Inflammatory macrophage treated with lipopolysaccharide for 1 hour (primary cell): ENCODE measurements at regions not wholly inside any gene's neighbourhood (a gene's known extent, or its start where the extent isn't known, plus 50 kb on each side); places are given as distances from the start of the nearest gene placed in this dataset.

Experiments
- DNase-seq, 2 donors: peaks; one replicate each; pipeline ENCODE4 v3.0.0-alpha.2; 2020 to 2022

- DNase-seq: no peak
Observed at GRCh38 chr2:160683206-160683605, 189.6 kb upstream of the RBMS1 start.

DNA sequence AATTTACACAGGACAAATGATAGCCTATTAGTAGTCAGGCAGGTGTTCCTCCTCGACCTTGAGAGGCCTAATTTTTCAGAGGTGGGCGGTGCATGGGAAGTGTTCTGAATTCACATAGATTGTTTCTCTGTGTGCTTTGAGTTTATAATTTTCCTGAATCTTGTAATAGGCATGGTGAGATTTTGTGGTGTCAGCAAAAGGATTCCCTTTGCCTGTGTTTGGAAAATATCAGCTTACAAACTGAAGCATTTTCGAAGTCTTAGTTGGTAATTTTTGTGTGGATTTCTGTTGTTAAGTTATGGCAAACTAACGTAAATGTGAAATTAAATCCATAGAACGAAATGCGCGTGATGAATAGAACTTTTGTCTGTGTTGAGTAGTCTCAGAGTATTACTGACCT lies 194.0 kb upstream of the RBMS1 start:
- DNase-seq: no peak

DNA sequence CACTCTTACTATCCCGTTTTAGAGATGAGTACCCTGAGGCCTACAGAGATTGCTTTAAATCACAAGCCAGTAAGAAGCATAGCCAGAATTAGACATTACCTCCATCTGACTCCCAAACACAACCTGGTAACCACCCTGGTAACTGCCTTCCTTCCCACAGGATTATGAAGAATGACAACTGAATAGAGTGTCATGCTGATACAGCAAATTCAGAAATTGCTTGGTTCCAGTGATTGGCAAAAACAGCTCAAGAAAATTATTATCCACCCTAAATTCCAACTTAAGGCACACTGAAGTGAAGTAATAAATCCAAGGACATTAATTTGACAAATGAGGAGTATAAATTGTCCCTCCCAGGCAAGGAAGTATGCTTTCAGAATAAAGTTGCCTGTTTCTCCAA lies 195.8 kb upstream of the RBMS1 start:
- no peak for DNase-seq

GRCh38 chr2:160694221-160694620 lies 200.6 kb upstream of the RBMS1 start:
- DNase-seq: no peak

DNA sequence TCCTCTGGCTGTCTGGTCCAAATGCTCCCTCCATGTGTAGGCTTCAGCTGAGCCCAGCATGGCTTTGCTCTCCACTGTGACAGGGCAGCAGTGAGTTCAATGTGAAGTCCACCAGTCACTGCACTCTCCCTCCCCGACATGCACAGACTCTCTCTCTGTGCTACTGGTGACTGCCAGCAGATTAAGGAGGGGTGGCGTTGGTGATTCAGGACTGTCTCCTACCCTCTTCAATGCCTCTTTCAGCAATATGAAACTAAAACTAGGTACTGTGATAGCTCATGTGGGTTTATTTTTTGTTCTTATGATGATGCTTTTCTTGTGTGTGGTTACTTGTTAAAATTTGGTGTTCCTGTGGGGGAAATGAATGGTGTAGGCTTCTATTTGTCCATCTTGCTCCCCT lies 201.0 kb upstream of the RBMS1 start:
- DNase-seq: no peak

GRCh38 chr2:160695402-160696086 lies 201.9 kb upstream of the RBMS1 start:
- DNase-seq: no peak

DNA sequence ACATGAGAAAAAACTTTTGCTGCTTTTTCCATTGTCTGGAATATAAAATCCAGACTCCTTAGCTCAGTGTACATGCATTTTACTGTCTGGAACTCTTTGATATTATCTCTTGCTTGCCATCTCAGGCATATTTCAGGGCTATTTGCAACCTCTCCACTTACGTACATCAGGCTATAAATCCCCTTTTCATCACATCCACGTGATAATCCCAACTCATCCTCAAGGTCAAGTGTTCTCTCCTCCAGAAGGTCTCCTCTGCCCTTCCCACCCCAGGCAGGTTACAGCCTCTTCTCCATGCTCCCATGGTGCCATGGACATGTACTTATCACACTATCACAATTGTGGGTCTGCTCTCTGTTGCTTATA lies 202.5 kb upstream of the RBMS1 start:
- DNase-seq: no peak

DNA sequence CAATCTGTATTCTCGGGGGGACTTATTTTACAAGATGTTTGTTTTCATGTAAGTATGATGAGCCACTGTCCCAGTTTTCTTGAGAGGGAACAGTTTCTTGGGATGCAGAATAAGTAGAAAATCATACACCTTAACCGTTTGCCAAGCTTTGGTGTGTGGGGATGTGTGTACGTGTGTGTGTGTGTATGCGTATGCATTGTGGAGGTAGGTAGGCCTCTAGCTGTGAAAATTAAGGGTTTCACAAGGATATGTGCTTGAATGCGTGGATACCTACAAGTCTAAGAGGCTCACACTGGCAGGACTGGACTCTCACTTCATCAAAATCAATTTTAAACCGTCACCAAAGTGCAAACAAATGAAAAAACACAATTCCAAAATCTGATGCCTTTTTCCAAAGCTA lies 204.2 kb upstream of the RBMS1 start:
- no peak for DNase-seq

GRCh38 chr2:160700021-160700814 lies 206.6 kb upstream of the RBMS1 start:
- DNase-seq: no peak

DNA sequence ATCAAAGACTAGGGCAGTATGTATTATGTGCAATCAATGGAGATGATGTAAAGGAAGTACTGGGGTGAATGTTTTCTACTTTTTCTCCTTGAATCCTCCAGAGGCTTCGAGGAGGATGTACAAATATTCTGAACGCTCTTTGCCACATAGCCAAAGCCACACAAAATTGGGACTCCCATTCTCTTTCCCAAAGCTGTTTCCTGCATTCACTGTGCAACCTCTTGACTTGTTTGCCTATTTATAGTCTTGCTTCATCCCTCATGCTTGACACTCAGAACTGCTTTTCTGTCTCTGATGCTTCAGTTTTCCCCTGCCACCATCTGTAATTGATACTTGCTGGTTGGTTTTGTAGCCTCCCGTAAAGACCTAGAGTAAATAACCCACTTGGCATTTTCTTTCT lies 208.2 kb upstream of the RBMS1 start:
- no peak for DNase-seq

DNA sequence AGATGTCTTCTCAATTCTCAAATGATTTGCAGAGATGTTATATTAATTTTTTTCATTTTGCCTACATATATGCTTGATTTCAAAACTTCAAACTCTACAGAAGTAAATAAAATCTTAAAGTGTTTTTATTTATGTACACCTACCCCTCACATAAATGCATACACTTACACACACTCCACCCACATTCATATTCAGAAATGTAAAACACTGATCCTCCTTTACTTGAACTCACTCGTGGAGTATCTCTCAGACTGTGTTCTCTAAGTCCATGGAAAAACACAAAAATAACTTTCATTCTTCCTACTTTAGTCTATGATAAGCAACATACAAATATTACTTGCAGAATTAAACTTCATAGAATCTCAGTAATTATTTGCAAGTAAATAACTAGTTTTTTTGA lies 209.1 kb upstream of the RBMS1 start:
- DNase-seq: no peak

DNA sequence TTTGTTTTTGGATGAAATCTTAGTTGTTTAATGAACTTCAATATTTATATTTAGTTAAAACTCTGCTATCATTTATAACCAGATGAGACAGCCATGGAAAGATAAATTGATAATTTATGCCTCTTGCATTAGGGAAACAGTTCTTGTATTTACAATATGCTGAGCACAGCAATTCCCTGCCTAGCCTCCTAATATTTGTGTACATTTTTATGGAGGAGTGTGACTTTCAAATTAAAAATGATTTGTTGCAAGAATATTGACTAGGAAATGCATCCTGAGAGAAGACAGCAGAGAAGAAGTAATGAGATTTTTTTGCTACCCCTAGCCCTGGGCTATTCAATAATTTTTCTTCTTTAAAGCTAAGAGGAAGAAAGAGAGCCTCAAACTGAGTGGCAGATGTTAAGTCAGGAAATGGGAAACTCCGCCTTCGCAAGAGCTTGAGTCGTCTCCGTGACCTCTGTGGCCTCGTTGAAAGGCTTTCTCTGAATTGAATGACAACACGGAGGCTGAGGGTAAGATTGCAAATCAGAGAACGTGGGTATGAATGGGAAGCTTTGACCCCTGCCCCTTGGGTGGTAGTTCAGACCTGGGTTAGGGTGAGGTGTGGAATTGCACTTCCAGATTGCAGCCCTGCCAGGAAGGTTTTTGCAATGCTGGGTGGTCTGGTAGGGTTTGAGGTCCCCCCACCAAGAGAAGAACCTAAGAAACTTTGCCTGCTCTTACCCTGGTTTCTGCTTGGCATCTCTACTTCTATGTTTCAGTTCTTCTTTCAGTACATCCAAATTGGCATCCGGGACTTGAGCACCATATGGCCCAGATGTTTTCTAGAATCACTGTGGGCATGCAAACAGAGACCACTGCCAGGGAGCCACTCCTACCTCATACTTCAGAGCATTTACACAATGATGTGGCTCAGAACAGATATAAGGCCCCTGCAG lies 210.3 kb upstream of the RBMS1 start:
- DNase-seq: peak; percentile 89 to 90

GRCh38 chr2:160715428-160715827 lies 221.8 kb upstream of the RBMS1 start:
- no peak for DNase-seq

GRCh38 chr2:160719116-160719515 lies 225.5 kb upstream of the RBMS1 start:
- DNase-seq: no peak

GRCh38 chr2:160720098-160720497 lies 226.5 kb upstream of the RBMS1 start:
- DNase-seq: no peak

GRCh38 chr2:160721089-160722040 lies 227.8 kb upstream of the RBMS1 start:
- no peak for DNase-seq

DNA sequence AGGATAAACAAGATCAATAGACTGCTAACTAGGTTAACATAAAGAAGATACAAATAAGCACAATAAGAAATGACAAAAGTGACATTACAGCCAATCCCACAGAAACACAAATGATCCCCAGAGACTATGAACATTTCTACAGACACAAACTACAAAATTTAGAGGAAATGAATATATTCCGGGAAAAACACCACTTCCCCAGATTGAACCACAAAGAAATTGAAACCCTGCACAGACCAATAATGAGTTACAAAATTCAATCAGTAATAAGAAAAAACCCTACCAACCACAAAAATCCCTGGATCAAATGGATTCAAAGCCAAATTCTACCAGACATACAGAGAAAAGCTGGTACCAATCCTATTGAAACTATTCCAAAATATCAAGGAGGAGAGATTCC lies 232.4 kb upstream of the RBMS1 start:
- peak; percentile 42 to 62 for DNase-seq

DNA sequence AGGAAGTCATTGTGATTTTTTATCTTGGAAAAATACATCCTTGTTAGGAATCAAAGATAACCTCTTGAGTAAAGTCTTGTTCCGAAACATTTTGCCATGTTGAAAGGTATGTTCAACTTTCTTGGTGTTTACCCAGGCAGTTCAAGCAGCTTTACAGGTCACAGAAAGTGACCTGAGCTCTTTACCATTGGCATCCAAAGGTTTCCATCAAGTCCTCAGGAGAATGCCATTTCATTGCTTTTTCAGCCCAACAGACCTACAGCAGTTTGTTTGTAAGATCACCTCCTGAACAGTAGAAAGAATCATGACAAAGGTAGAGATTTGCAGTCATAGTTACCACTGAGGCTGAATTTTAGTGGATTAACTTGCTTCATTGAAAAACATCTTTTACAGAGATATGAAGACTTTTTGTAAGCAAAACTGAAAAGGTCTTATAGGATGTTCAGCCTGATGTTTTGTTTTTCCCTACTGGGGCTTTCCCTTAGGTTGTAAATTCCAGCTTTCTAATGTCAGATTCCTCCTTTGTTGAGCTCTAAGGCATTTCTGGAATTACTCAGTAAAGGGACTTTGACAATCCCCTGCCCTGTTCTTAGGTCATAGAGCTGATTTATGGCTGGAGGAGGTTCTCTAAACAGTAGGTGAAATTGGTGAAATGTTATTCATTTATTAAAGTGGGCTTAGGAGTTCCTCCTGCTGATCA lies 236.8 kb upstream of the RBMS1 start:
- peak in 1 of 2 donors; percentile 24 for DNase-seq

GRCh38 chr2:160731415-160731814 lies 237.8 kb upstream of the RBMS1 start:
- no peak for DNase-seq

GRCh38 chr2:160731856-160732255 lies 238.2 kb upstream of the RBMS1 start:
- no peak for DNase-seq

- DNase-seq: no peak
Observed at GRCh38 chr2:160735696-160736095, 242.1 kb upstream of the RBMS1 start.
